HS-5 (cell line): ENCODE measurements at regions not wholly inside any gene's neighbourhood (a gene's known extent, or its start where the extent isn't known, plus 50 kb on each side); places are given as distances from the start of the nearest gene placed in this dataset.

Source experiments
- DNase-seq: peaks from one replicate; pipeline ENCODE4 v3.0.0-alpha.2; 2012; ENCODE audit warnings: low read depth

GRCh38 chr14:38762845-38763244 lies 340.2 kb downstream of the SEC23A start:
- DNase-seq = no peak

- DNase-seq = peak; percentile 25
These were observed 340.6 kb downstream of the SEC23A start for GRCh38 chr14:38762426-38762825.

- no peak for DNase-seq
These were observed 342.0 kb downstream of the SEC23A start for GRCh38 chr14:38761033-38761432.

- no peak for DNase-seq
These were observed 344.4 kb downstream of the SEC23A start for GRCh38 chr14:38758661-38759060.

GRCh38 chr14:38755036-38755435 lies 348.0 kb downstream of the SEC23A start:
- DNase-seq = no peak

GRCh38 chr14:38752750-38753149 lies 350.3 kb downstream of the SEC23A start:
- DNase-seq = no peak

- DNase-seq = no peak
These were observed 350.7 kb downstream of the SEC23A start for GRCh38 chr14:38752341-38752740.

- no peak for DNase-seq
These were observed 351.6 kb downstream of the SEC23A start for GRCh38 chr14:38751459-38751858.

- no peak for DNase-seq
These were observed 353.1 kb downstream of the SEC23A start for GRCh38 chr14:38749936-38750335.

GRCh38 chr14:38745861-38746260 lies 357.2 kb downstream of the SEC23A start:
- no peak for DNase-seq

- DNase-seq = no peak
These were observed 359.0 kb downstream of the SEC23A start for GRCh38 chr14:38743966-38744584.

- DNase-seq = no peak
These were observed 365.2 kb downstream of the SEC23A start for GRCh38 chr14:38737686-38738407.

- DNase-seq = no peak
These were observed 368.0 kb downstream of the SEC23A start for GRCh38 chr14:38735005-38735404.

GRCh38 chr14:38731962-38732361 lies 371.1 kb downstream of the SEC23A start:
- no peak for DNase-seq

- no peak for DNase-seq
These were observed 372.6 kb downstream of the SEC23A start for GRCh38 chr14:38730420-38730819.

- no peak for DNase-seq
These were observed 375.3 kb downstream of the SEC23A start for GRCh38 chr14:38727731-38728130.

- DNase-seq = no peak
These were observed 378.4 kb downstream of the SEC23A start for GRCh38 chr14:38724621-38725020.

GRCh38 chr14:38723959-38724358 lies 379.1 kb downstream of the SEC23A start:
- DNase-seq = no peak

- DNase-seq = no peak
These were observed 379.8 kb downstream of the SEC23A start for GRCh38 chr14:38723277-38723676.

- peak; percentile 16 for DNase-seq
These were observed 381.1 kb downstream of the SEC23A start for GRCh38 chr14:38721822-38722431.

- no peak for DNase-seq
These were observed 384.5 kb downstream of the SEC23A start for GRCh38 chr14:38718519-38718918.

GRCh38 chr14:38716926-38717325 lies 386.1 kb downstream of the SEC23A start:
- DNase-seq = no peak

- no peak for DNase-seq
These were observed 392.2 kb downstream of the SEC23A start for GRCh38 chr14:38710881-38711280.
